ENCODE measurements at regions not wholly inside any gene's neighbourhood (a gene's known extent, or its start where the extent isn't known, plus 50 kb on each side); places are given as distances from the start of the nearest gene placed in this dataset.
"Not testable (repeated sequence)": the region's sequence is repeated elsewhere in the genome, so short reads cannot be mapped to it uniquely, and the experiment has no call there.

DNA sequence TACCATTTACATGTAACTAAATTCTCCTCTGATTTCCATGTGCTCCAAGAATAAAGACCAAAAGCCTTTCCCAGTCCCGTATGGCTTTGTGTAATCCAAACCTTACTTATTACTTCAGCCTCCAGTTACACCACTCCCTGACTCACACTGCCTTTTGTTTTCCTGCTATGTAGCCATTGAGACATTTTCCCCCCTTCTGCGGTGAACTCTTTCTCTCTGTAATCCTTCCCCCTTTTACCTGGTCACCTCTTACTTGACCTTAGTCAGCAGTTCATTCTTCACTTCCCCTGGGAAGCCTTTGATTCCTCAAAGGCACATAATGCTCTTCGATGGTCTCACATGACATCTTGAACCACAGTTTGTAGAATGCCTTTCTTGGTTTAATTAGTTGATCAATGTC lies 256.0 kb upstream of the FANCL start:
- no peak for DNase-seq (ENCODE audit: low read depth)

DNA sequence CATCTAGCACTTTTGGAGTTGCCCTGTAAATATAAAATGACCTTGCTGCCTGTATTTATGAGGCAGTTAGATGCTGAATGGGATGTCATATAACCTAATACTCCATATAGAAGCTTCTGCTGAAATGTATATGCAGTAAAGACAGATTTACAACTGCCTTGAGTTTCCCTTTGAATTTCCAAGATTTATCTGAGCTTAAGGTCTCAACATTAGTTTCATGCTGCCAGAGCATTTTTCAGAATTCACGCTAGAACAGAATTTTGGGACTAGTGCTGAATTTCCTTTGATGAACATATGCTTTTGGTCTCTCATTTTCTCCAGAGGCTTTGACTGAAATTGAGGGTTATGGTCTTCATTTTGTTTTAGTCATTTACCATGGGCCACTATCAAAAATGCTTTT lies 254.7 kb upstream of the FANCL start:
- no peak for DNase-seq (ENCODE audit: low read depth)

DNA sequence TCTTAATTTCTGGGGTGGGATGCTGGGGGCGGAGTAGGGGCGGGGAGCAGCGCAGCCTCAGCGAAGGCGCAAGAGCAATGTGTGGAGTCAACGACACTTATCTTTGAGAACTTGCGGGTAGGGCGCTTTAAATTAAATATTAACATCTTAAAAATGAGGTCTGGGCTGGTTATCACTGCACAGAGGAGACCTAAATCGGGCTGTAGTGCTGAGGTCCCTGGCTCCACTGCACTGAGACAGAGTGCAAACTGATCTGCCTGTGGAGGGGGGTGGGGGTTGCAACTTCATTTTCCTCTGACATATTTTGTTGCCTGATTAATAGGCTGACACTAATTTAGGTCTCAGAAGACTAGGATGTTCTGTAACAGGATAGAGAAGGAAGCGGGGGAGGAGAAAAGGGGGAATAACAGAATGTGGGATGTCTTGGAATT lies 253.0 kb upstream of the FANCL start:
- DNase-seq (ENCODE audit: low read depth): no peak

DNA sequence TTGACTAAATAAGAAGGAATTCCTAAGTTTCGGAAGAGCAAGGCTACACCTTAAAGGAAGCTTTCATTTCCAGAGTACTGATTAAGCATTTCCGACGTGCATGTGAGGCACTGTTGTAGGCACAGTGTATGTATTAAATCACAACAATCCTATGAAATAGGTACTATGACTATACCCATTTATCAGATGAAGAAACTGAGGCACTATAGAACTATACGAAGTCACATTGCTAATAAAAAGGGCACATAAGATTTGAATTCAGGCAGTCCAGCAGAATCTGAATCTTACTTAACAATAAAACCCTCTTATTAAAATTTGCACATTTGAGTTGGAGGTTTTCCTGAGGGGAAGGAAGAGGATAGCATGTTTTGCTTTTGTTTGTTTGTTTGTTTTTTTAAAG lies 243.5 kb upstream of the FANCL start:
- no peak for DNase-seq (ENCODE audit: low read depth)

DNA sequence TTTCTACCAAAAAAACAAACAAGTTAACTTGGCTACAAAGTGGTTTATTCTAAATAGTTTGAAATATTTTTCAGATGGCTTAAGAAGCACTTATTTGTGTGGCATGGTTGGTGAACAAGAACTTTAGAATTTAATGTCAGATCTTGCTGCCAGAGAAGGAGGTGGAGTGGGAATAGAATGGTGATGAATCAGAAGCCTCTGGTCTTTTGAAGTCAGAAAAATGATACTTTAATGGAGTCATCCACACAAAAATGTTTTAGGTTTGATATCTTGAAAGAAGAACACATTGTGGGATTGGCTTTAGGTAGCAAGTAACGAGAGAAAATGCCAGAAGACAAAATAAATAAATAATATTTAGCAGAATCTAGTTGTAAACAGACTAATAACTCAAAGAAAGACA lies 243.1 kb upstream of the FANCL start:
- peak; percentile 73 for DNase-seq (ENCODE audit: low read depth)

DNA sequence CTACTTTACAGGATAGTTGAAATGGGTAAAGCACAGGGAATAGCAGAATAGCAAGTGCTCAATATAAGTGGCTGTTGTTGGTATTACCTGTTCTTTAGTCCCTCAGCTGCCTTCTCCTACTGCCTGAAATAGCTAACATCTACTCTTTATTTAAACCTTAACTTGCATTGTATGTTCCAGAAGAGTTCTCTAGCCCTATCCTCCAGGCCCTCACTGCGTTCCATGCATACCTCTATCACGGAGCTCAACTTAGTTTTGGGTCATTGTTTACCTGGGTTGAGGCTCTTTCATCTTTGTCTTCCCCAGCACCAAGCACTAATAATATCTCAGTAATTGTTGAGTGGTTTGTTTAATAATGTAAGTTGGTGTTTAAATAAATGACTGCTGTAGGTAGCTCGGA lies 242.2 kb upstream of the FANCL start:
- DNase-seq (ENCODE audit: low read depth): no peak

DNA sequence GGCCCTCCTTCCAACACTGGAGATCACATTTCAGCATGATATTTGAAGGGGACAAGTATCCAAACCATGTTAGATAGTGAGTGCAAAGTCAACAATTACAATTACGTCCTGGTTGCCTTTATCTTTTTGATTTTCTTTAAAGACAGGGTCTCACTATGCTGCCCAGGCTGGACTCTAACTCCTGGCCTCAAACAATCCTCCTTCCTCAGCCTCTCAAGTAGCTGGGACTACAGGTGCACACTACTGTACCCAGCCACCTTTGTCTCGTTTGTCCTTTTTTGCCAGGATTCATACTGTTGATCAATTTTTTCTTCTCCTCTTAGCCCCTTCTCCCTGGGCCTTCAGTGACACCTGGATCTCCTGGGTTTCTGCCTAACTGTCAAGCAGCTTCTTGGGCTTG lies 240.5 kb upstream of the FANCL start:
- no peak for DNase-seq (ENCODE audit: low read depth)

DNA sequence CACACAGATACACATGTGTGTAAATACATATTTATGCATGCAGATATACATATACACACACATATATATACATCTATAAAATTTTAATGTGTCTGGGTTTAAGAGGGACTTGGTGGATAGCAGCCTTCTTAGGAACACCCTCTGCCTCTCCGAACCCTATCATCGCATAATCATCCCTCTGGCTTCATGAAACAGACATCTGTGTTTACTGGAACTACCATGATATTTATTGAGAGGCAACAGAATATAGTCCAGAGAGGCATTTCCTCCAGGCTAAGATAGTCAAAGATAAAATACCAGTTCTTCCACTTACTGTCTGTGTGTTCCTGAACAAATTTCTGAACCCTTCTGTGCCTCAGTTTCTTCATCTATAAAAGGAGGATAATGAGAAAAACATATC lies 239.0 kb upstream of the FANCL start:
- no peak for DNase-seq (ENCODE audit: low read depth)

DNA sequence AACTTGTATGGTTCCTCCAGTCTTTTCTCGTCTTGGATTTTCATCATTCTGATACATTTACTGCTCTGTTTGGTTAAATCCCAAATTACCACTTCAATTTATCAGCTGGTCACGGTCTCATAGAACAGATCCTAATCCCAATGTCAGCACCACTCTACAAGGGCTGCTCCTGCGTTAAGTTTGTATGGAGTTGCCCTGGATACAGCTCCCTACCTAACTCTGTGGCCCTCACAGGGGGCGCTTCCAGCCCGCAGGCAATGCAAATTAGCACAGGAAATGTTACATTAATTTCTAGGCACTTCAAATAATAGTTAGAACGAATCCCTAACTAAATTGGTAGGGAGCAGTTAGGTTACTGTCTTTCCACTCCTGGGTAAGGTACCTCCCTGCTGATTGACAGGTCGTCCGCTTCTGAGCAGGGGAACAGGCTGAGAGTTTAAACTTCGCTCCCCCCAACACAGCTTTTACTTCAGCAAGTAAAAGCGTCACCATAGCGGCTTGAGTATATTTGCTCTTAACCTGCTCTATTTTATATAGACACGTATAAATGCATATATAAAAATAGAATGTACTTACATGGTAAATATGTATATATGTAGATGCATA lies 238.5 kb upstream of the FANCL start:
- DNase-seq (ENCODE audit: low read depth): no peak

DNA sequence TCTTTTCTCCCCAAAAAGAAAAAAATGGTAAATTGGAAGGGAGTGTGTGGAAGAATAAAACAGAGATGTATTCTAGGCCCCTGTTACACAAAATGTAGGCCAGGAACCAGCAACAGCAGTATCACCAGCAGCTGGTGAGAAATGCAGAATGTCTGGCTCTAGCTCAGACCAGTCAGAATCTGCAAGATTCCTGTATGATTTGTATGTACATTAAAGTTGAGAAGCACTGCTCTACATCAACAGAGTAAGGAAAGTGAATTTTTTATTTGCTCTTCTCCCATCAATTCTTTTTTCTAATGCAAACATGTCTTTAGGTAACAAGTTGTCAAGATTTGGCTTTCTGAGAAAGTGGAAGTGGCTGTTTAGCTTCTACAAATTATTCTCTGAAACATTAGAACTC lies 235.4 kb upstream of the FANCL start:
- no peak for DNase-seq (ENCODE audit: low read depth)

DNA sequence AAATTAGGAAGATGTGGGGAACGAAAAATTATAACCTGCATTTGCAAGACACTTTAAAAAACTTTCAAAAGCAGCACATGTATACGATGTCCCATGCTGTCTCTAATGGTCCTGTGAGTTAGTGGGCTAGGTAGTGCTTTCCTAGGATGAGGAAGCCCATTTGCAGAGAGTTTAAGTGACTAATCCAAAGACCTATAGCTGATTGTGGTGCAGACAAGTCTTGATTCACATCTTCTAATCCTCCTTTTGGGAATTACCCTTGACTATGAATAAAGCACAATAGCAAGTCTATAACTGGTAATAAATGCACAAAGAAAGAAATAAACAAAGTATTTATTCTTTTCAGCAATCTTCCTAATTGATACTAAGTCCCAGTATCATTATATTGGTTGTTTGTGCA lies 234.6 kb upstream of the FANCL start:
- DNase-seq (ENCODE audit: low read depth): no peak

DNA sequence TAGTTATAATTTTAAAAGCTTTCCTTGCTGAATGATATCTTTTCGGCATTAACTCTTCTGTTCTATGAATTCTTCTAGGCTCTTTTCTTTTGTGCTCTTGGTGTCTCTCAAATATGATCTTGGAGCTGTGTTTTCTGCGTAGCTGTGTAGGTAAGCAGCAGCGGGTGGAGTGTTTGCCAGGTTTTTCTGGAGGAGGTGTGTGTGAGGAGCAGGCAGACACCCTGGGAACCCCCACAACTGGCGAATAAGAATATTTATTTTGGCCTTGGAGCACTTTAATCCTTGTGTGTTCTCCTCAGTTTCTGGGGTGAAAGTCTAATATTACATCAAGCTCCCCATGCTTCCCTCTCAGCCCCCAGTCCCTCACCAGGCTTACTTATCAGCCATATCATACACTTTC lies 232.0 kb upstream of the FANCL start:
- DNase-seq (ENCODE audit: low read depth): no peak

DNA sequence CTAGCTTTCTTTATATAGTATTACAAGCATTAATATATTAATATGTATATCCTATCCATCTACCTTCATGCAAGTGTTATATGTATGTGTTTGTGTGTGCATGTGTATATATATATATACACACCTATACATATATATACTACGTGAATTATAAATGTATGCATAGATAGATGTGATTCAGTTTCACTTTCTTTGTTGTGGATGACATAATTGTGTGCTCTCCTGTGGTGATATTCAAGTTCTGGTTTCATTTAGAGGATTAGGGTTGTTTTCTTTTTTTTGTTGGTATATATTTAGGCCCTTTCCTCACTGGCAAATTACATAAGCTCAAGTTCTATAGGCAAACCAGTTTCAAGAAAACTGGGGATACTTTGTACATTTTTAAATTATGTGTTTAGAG lies 225.7 kb upstream of the FANCL start:
- DNase-seq (ENCODE audit: low read depth): no peak

DNA sequence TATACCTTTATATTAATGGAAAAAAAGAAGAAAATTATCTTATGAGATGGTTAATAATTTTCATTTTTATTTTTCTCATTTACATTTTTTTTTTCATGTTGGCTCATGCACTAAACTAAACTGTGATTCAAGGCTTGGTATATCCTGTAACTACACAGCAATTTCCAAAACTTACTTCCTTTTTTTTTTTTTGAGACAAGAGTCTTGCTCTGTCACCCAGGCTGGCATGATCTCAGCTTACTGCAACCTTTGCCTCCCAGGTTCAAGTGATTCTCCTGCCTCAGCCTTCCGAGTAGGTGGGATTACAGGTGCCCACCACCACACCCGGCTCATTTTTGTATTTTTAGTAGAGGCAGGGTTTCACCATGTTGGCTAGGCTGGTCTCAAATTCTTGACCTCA lies 224.9 kb upstream of the FANCL start:
- DNase-seq (ENCODE audit: low read depth): not testable (repeated sequence)

DNA sequence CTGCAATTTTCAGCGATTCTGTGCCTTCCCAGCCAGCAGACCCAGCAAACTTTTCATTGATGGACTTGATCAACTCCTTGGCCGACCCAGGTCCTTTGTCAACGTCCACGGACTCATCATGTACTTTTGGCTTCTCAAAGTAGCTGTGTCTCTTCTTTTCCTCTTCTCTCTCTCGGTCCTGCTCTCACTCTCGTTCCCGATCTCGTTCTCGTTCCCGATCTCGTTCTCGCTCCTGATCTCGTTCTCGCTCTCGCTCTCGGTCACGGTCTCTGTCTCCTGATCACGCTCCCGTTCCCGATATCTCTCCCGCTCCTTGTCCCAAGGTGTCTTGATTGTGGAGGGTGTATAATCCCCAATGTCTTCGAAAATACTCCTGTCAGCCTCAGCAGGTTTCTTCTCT lies 219.5 kb upstream of the FANCL start:
- no peak for DNase-seq (ENCODE audit: low read depth)

DNA sequence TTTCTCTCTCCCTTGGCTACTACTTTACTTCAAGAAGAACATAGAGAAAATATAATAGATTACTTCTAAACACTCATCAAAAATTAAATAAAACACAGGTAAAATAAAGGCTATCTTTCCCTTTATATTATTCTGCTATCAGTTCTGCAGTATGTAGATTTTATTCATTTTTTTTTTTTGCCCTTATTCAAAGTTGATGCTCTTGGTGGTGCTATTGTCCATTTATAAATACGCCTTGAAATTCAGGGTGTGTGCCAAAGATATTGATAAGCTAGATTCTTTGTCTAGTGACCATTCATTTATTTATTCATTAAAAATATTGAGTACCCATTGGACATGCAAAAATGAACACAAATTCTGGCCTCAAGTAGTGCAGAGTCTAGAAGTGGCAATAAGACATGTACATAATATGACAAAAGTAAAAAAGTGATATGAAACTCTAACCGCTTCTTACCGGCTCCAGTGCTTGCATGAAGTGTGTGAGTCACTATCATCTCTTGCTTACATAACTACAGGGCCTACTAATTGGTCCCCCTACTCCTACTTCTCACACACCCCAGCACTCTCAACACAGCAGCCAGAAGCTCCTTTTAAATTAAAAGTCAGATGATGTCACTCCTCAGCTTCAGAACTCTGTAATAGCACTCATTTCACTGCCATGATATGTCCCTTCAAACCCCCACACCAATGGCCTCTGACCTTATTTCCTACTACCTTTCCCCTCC lies 208.3 kb upstream of the FANCL start:
- no peak for DNase-seq (ENCODE audit: low read depth)

DNA sequence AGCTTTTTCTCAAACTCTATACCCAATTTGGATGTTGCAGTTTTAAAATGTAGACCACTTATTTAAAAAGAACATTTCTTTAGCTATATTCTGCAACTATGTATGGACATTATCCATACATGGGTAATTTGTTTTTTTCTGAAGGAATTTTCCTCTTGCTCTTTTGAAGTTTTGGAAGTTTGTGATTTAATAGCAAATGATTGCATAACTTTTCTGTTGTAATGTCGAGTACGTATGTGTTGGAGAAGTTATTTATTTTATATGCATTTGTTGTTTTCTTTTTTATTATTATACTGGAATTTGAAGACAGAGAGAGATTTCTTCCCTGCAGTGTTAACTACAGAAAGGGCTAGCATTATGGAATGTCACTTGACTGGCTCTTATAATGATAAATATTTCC lies 207.7 kb upstream of the FANCL start:
- no peak for DNase-seq (ENCODE audit: low read depth)

DNA sequence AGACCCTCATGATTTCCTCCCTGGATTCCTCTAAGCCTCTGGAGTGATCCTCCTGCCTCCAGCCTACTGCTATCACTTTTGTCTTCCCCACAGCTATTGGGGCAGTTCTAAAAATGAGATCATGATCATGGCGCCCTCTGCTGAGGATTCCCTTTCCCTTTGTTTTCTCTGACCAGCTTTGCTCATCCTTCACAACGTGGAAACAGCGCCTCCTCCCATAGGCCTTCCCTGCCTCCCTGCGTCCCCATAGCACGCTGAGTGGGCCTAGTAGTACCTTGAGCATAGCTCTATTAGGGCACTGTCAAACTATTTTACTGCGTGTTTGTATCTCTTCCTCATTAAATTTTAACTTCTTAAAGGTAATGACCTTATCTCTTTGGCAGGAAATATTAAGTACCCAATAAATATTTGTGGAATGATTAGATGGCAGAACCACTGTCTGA lies 207.0 kb upstream of the FANCL start:
- peak; percentile 73 for DNase-seq (ENCODE audit: low read depth)

DNA sequence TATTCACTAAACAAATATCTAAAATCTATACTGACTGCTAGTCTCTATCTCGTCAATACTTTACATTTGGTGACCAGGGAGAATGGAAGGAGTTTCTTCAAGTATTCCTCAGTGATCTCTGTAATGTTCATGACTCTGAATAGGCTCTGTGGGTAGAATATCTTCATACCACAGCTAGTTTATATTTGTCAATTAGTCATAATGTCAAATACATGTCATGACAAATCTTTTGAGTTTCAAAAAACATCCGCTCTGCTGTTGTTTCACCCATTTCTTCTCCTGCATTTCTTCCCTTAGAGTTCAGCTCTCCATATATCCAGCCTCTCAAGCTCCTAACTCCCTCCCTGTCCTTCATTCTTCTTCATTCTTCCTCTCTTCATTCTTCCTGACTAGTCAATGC lies 206.5 kb upstream of the FANCL start:
- no peak for DNase-seq (ENCODE audit: low read depth)

DNA sequence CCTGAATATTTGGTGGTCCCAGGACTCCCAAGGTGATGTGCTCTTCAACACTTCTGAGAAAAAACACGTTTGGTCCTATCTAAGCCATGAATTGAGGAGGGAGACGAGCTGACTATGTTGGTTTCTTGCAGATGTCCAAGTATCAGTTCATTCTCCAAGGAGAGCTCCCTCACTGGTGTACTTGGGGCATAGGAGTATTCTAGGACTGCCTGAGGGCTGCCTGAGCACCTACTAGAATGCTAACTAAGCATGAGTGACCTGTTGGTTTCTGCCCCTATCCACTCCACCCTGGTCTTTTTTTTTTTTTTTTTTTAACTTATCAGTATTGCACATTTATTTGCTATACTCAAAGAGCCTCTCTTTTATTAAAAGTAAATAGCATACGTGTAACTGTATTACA lies 200.5 kb upstream of the FANCL start:
- DNase-seq (ENCODE audit: low read depth): no peak

DNA sequence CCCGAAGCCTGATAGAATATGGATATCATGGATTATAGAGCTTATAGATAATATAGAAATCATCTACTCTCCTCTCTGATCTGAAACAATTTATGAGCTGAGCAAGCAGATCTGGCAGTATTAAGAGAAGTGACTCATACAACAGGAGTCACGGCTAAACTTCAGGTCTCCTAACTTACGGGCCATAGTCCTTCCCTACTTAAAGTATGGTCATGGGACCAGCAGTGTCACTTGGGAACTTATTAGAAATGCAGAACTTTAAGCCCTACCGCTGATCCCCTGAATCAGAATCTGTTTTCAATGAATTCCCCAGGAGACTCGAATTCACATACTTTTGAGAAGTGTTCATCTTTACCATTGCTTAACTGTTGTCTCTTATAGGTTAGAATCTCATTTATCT lies 195.7 kb upstream of the FANCL start:
- DNase-seq (ENCODE audit: low read depth): no peak

DNA sequence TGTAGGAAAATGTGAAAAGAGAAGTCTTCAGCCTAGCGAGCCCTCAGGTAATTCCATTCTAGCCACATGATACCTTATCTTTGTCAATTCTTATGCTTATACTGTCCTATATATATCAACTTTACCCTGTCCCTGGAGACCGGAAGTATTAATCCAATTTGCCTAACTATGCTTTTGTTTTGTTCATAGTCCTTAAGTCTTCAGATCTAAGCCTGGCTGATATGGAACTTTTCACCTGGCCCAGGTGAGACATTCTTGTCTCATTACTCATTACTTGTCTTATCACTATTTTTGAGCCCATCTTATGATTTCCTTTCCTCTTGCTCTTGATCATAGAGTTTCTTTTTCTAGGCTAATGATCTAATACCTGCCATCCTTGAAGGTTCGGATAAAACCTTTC lies 194.1 kb upstream of the FANCL start:
- no peak for DNase-seq (ENCODE audit: low read depth)

DNA sequence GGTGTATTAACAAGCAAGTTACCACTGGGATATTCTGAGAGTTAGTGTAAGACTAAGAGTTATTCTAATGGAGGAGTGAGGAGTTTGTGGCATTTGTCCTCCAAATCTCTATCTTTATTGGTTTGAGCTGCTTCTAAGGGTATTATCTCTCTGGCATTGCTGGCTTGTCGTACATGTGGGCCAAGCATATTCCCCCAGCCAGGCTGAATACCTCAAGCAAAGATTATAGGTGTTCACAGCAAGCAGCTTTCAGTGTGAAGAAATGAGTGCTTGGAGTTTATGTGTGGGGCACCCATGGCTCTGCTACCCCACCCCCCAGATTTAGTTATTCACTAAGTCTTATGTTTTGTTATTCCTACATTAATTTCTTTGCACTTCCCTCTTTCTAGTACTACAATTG lies 193.6 kb upstream of the FANCL start:
- DNase-seq (ENCODE audit: low read depth): no peak

DNA sequence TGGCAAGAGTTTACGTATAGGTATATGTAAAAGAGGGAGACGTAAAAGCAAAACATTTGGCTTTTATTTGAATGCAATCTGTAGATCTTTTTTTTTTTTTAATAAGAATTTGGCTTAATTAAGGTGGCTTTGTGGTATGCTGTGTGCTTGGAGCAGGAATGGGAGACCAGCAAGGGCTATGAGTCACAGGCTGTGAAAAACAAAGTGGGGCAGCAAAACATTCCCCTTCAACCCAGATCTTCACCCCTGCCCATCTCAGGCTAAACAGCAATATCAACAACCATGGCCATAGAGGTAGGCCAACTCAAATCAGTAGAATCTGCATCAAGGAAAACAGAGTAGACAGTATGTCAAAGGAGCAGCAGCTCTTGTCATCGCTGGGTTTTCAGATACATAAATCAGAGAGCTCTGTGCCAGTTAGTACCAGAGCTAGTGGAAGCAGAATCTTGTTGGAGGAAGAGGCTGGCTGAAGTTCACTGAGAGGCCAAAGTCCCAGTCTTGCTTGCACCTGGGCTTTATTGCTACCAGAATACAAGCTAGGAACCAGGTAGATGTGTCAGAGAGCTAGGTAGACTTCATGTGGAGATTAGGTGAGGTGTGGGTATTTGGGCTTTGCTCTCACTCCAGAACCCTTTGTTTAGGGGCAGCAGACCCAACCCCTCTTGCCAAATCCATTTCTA lies 191.5 kb upstream of the FANCL start:
- DNase-seq (ENCODE audit: low read depth): no peak
